GM23338 (cell line): ENCODE measurements at regions not wholly inside any gene's neighbourhood (a gene's known extent, or its start where the extent isn't known, plus 50 kb on each side); places are given as distances from the start of the nearest gene placed in this dataset.

Experiments used
- ATAC-seq: fragments of 200-7000 bp; cut with Tn5 transposase; 3 replicates; pipeline ENCODE4 v1.9.1; 2020
- DNase-seq: peaks from one replicate; pipeline ENCODE4 v3.0.0-alpha.2; 2015; ENCODE audit warnings: low spot score
- H2AFZ ChIP-seq: fragments of 200-600 bp; sonication (generic); 2 replicates; pipeline ENCODE4 v1.8.0; 2016; ENCODE audit warnings: antibody characterized with exemption, mild to moderate bottlenecking, moderate library complexity
- H3F3A ChIP-seq: fragments of 200-600 bp; sonication (generic); replicated peaks from 2 replicates; pipeline ENCODE4 v1.8.0; 2017; ENCODE audit warnings: antibody characterized with exemption, mixed run types, low read depth
- H3K27ac ChIP-seq: fragments of 200-600 bp; sonication (generic); 2 replicates; pipeline ENCODE4 v1.6.1; 2016; ENCODE audit warnings: low read depth
- H3K27me3 ChIP-seq: fragments of 200-600 bp; sonication (generic); 2 replicates; pipeline ENCODE4 v1.8.0; 2016; ENCODE audit warnings: mild to moderate bottlenecking, mixed run types, moderate library complexity; ENCODE audit not compliant: insufficient read depth
- H3K36me3 ChIP-seq: fragments of 200-600 bp; sonication (generic); 2 replicates; pipeline ENCODE4 v1.8.0; 2016; ENCODE audit warnings: mild to moderate bottlenecking; ENCODE audit not compliant: insufficient read depth
- H3K4me1 ChIP-seq: fragments of 200-600 bp; sonication (generic); 2 replicates; pipeline ENCODE4 v1.8.0; 2016; ENCODE audit warnings: mild to moderate bottlenecking, moderate library complexity; ENCODE audit not compliant: insufficient read depth
- H3K4me2 ChIP-seq: fragments of 200-600 bp; sonication (generic); 2 replicates; pipeline ENCODE4 v1.7.1; 2017; ENCODE audit warnings: mixed run types
- H3K4me3 ChIP-seq: fragments of 200-600 bp; sonication (generic); 2 replicates; pipeline ENCODE4 v1.6.1; 2016; ENCODE audit warnings: mixed run types
- H3K79me2 ChIP-seq: fragments of 200-600 bp; sonication (generic); replicated peaks from 2 replicates; pipeline ENCODE4 v1.8.0; 2017; ENCODE audit warnings: mild to moderate bottlenecking; ENCODE audit not compliant: insufficient read depth
- H3K9me2 ChIP-seq: fragments of 200-600 bp; sonication (generic); 2 replicates; pipeline ENCODE4 v1.8.0; 2017; ENCODE audit not compliant: insufficient read depth
- H4K20me1 ChIP-seq: fragments of 200-600 bp; sonication (generic); replicated peaks from 2 replicates; pipeline ENCODE4 v1.8.0; 2017; ENCODE audit warnings: mild to moderate bottlenecking; ENCODE audit not compliant: insufficient read depth
- H3K27ac Mint-ChIP-seq: 2 replicates; pipeline ENCODE4 v1.8.0; 2020; ENCODE audit warnings: inconsistent platforms, mild to moderate bottlenecking, moderate library complexity, mixed read lengths
- H3K27me3 Mint-ChIP-seq: 3 replicates; pipeline ENCODE4 v1.8.0; 2022; ENCODE audit warnings: low read depth, mild to moderate bottlenecking, moderate library complexity, mixed read lengths, inconsistent platforms; ENCODE audit not compliant: insufficient read depth, poor library complexity
- H3K36me3 Mint-ChIP-seq: 3 replicates; pipeline ENCODE4 v1.8.0; 2021; ENCODE audit warnings: low read depth, mild to moderate bottlenecking, inconsistent platforms, moderate library complexity, mixed read lengths
- H3K4me1 Mint-ChIP-seq: 3 replicates; pipeline ENCODE4 v1.8.0; 2020; ENCODE audit warnings: mild to moderate bottlenecking, inconsistent platforms, mixed read lengths
- H3K4me3 Mint-ChIP-seq: 3 replicates; pipeline ENCODE4 v1.8.0; 2021; ENCODE audit warnings: moderate library complexity, mild to moderate bottlenecking, inconsistent platforms, mixed read lengths
- H3K9me3 Mint-ChIP-seq: 3 replicates; pipeline ENCODE4 v1.8.0; 2020; ENCODE audit warnings: moderate library complexity, mild to moderate bottlenecking, inconsistent platforms, mixed read lengths
- CREB1 ChIP-seq: fragments of 250-450 bp; sonication (Bioruptor Pico); IDR thresholded peaks from 2 replicates; pipeline ENCODE4 v1.5.0; 2020; ENCODE audit warnings: low read depth, mild to moderate bottlenecking, moderate library complexity
- CTCF ChIP-seq, 2 experiments: fragments of 200-600 bp in 1 of 2; sonication (generic) in 1 of 2; conservative IDR thresholded peaks; 2 replicates each; pipeline versions ENCODE4 v1.5.1 to v1.6.1; 2016 to 2017; ENCODE audit warnings: antibody characterized with exemption in 2 of 2, low read depth in 2 of 2, mild to moderate bottlenecking in 2 of 2, moderate library complexity in 1 of 2
- EZH2 ChIP-seq: fragments of 200-600 bp; sonication (generic); IDR thresholded peaks from one replicate; pipeline ENCODE4 v1.8.0; 2017; ENCODE audit warnings: antibody characterized with exemption, mild to moderate bottlenecking, low read depth; ENCODE audit not compliant: unreplicated experiment
- EZH2phosphoT487 ChIP-seq: fragments of 200-600 bp; sonication (generic); IDR thresholded peaks from one replicate; pipeline ENCODE4 v1.8.1; 2018; ENCODE audit warnings: antibody characterized with exemption; ENCODE audit not compliant: unreplicated experiment
- JUNB ChIP-seq: IDR thresholded peaks from one replicate; pipeline ENCODE4 v1.6.1; 2016; ENCODE audit warnings: antibody characterized with exemption; ENCODE audit not compliant: unreplicated experiment
- NANOG ChIP-seq: IDR thresholded peaks from 2 replicates; pipeline ENCODE4 v1.6.1; 2016; ENCODE audit warnings: antibody characterized with exemption, borderline replicate concordance
- POLR2AphosphoS5 ChIP-seq: IDR thresholded peaks from 2 replicates; pipeline ENCODE4 v1.6.1; 2016; ENCODE audit warnings: antibody characterized with exemption, low read depth
- STAT1 ChIP-seq: IDR thresholded peaks from one replicate; pipeline ENCODE4 v1.6.1; 2016; ENCODE audit warnings: antibody characterized with exemption; ENCODE audit not compliant: unreplicated experiment
- ZNF114 ChIP-seq: fragments of 250-450 bp; sonication (Bioruptor Pico); IDR thresholded peaks from 2 replicates; pipeline ENCODE4 v1.5.0; 2020; ENCODE audit warnings: mild to moderate bottlenecking, moderate library complexity
- ZNF331 ChIP-seq: fragments of 250-450 bp; sonication (Bioruptor Pico); IDR thresholded peaks from 2 replicates; pipeline ENCODE4 v1.5.0; 2020; ENCODE audit warnings: low read depth, mild to moderate bottlenecking, moderate library complexity
- ZNF462 ChIP-seq: fragments of 250-450 bp; sonication (Bioruptor Pico); IDR thresholded peaks from 2 replicates; pipeline ENCODE4 v1.5.0; 2020; ENCODE audit warnings: mild to moderate bottlenecking, moderate library complexity
- TF ChIP-seq, protein P1 (sequence below): IDR thresholded peaks from one replicate; pipeline ENCODE4 v1.6.1; 2018; ENCODE audit warnings: antibody characterized with exemption; ENCODE audit not compliant: unreplicated experiment
- TF ChIP-seq, protein P2 (sequence below): IDR thresholded peaks from 2 replicates; pipeline ENCODE4 v1.6.1; 2016; ENCODE audit warnings: antibody characterized with exemption

- no peak overlapping the region for H3K4me3 ChIP-seq
- H3K36me3 Mint-ChIP-seq: no peaks in the 10 kb centered on the region
- H3K4me1 ChIP-seq: no peaks in the 10 kb centered on the region
- H3K27me3 ChIP-seq: no peaks in the 10 kb centered on the region
- ATAC-seq: no peak
- no peaks in the 10 kb centered on the region for H3K79me2 ChIP-seq
- H3K4me1 Mint-ChIP-seq: no peaks in the 10 kb centered on the region
- H3F3A ChIP-seq: no peaks in the 10 kb centered on the region
- H2AFZ ChIP-seq: no peak overlapping the region
- H3K27ac Mint-ChIP-seq: no peak overlapping the region
- TF ChIP-seq EZH2 (no peak), STAT1 (no peak), JUNB (no peak), ZNF114 (CRISPR knock-in tag) (no peak), NANOG (no peak), CREB1 (CRISPR knock-in tag) (no peak), ZNF331 (CRISPR knock-in tag) (no peak), POLR2AphosphoS5 (no peak), ZNF462 (CRISPR knock-in tag) (no peak), EZH2phosphoT487 (no peak), CTCF (conservative IDR thresholded peaks at IDR 0.05; ENCODE audit: low read depth in 2 of 2) (no peak)
- TF ChIP-seq, protein P1, sequence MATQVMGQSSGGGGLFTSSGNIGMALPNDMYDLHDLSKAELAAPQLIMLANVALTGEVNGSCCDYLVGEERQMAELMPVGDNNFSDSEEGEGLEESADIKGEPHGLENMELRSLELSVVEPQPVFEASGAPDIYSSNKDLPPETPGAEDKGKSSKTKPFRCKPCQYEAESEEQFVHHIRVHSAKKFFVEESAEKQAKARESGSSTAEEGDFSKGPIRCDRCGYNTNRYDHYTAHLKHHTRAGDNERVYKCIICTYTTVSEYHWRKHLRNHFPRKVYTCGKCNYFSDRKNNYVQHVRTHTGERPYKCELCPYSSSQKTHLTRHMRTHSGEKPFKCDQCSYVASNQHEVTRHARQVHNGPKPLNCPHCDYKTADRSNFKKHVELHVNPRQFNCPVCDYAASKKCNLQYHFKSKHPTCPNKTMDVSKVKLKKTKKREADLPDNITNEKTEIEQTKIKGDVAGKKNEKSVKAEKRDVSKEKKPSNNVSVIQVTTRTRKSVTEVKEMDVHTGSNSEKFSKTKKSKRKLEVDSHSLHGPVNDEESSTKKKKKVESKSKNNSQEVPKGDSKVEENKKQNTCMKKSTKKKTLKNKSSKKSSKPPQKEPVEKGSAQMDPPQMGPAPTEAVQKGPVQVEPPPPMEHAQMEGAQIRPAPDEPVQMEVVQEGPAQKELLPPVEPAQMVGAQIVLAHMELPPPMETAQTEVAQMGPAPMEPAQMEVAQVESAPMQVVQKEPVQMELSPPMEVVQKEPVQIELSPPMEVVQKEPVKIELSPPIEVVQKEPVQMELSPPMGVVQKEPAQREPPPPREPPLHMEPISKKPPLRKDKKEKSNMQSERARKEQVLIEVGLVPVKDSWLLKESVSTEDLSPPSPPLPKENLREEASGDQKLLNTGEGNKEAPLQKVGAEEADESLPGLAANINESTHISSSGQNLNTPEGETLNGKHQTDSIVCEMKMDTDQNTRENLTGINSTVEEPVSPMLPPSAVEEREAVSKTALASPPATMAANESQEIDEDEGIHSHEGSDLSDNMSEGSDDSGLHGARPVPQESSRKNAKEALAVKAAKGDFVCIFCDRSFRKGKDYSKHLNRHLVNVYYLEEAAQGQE: no peak
- TF ChIP-seq, protein P2, sequence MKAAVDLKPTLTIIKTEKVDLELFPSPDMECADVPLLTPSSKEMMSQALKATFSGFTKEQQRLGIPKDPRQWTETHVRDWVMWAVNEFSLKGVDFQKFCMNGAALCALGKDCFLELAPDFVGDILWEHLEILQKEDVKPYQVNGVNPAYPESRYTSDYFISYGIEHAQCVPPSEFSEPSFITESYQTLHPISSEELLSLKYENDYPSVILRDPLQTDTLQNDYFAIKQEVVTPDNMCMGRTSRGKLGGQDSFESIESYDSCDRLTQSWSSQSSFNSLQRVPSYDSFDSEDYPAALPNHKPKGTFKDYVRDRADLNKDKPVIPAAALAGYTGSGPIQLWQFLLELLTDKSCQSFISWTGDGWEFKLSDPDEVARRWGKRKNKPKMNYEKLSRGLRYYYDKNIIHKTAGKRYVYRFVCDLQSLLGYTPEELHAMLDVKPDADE: no peak
- no peaks in the 10 kb centered on the region for H3K9me2 ChIP-seq
- no peaks in the 10 kb centered on the region for H3K27me3 Mint-ChIP-seq
- 0 out of 2 replicates have a peak, but pooled peaks cover 4% of the 10 kb centered on the region for H3K36me3 ChIP-seq
- no peak overlapping the region for H3K4me3 Mint-ChIP-seq
- no peak overlapping the region for H3K27ac ChIP-seq
- no peak overlapping the region for H3K4me2 ChIP-seq
- no peak for DNase-seq
- no peaks in the 10 kb centered on the region; the same call in 1 of the 3 replicates for H3K9me3 Mint-ChIP-seq
- H4K20me1 ChIP-seq: no peaks in the 10 kb centered on the region
Measured at GRCh38 chr10:83713423-83713822, 425.9 kb upstream of the GHITM start.
